ENCODE measurements at regions not wholly inside any gene's neighbourhood (a gene's known extent, or its start where the extent isn't known, plus 50 kb on each side); places are given as distances from the start of the nearest gene placed in this dataset.

DNA sequence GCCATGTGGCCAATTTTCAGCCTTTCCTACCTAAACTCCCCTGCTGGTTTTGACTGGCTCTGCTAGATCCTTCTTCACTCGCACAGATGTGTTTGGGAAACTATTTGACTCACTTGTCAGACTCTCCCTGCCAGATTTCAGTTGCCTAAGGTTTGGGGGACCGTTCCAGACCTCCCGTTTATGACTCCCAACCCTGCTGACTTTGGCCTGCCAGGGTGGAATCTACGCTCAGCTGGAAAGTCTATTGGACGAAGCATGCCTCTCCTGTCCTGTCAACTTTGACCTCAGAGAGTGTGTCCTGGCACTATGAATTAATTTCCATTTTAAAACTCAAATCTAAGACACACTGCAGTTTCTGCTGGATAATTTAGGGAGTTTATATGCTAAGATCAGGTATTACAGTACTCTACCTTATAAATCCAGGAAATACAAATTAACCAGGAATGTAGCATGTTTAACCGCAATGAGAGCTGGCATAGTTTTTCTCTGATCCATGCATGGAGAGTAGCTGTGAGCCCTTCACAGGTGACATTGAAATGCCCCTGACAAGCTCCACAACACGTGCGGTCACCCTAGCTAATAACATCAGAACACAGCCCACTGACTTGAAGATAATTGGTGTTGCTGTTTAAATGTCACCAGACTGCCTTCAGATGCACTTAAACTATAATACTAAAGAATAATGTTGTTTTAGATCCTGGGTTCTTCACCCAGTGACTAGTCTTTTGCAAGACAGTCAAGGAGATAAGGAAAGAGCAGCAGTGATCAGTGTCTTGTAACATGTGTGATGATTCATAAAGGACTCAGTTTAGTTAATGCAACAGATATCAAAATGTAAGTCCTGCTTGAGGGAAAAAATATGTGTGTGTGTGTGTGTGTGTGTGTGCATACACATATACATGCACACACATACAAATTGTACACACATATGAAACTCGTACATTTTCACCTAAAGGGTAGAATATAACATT, 223.0 kb upstream of the MCTP2 start:
- no peak overlapping the region for H3K4me3 Mint-ChIP-seq
- peaks cover 6% of the 10 kb centered on the region for H3K4me1 Mint-ChIP-seq (ENCODE audit: low read depth)
- H3K27me3 Mint-ChIP-seq (ENCODE audit: low read depth): no peaks in the 10 kb centered on the region
- H3K36me3 Mint-ChIP-seq (ENCODE audit: insufficient read depth in 2 of 2): no peaks in the 10 kb centered on the region
- DNase-seq (no peak), ATAC-seq (replicated peaks in 1 of 2) (no peak)
- no peak overlapping the region for H3K27ac Mint-ChIP-seq
- H3K9me3 Mint-ChIP-seq: peaks cover 0 to 3% of the 10 kb centered on the region in 2 donors

DNA sequence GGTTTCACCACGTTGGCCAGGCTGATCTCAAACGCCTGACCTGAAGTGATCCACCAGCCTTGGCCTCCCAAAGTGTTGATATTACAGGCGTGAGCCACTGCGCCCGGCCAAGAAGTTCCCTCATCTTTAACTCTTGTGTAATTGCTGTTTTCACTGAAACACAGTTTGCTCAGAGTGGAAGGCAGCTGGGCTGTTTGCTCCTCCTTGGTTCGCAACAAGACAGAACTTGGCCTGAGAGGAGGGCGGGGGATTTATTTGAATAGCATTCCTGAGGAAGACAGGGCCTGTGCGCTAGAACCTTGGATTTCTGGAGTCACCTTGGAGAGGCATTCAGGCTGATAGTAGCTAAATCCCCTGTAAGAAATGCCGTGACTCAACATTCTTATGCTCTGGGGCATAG, 226.7 kb upstream of the MCTP2 start:
- DNase-seq: no peak
- peaks cover 0 to 3% of the 10 kb centered on the region in 2 donors for H3K9me3 Mint-ChIP-seq
- no peaks in the 10 kb centered on the region for H3K27me3 Mint-ChIP-seq (ENCODE audit: low read depth)
- no peaks in the 10 kb centered on the region for H3K4me1 Mint-ChIP-seq (ENCODE audit: low read depth)
- no peak for ATAC-seq (replicated peaks in 1 of 2)
- H3K27ac Mint-ChIP-seq: no peak overlapping the region
- H3K4me3 Mint-ChIP-seq: no peak overlapping the region
- no peaks in the 10 kb centered on the region for H3K36me3 Mint-ChIP-seq (ENCODE audit: insufficient read depth in 2 of 2)

DNA sequence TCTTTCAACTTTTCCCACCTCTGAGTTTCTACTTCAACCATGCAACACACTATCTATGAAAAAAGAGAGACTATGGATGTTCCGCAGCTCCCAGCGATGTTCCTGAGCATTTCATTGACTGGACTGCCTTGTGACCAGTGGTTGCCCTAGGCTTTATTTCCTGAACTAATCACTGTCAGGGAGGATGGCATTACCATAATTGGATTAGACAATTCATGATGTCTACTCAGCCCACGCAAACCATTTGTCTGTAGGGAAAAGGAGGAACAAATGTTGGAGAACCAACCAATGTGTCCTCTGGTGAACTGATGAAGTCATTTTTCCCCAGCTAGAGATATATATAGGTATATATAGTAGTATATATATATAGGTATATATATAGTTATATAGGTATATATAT, 229.3 kb upstream of the MCTP2 start:
- Mint-ChIP-seq H3K27me3 (ENCODE audit: low read depth) (no peaks in the 10 kb centered on the region), H3K4me1 (ENCODE audit: low read depth) (no peaks in the 10 kb centered on the region), H3K27ac (no peak overlapping the region), H3K4me3 (no peak overlapping the region), H3K9me3 (peaks cover 0 to 3% of the 10 kb centered on the region in 2 donors), H3K36me3 (ENCODE audit: insufficient read depth in 2 of 2) (no peaks in the 10 kb centered on the region)
- ATAC-seq (replicated peaks in 1 of 2) (no peak), DNase-seq (no peak)

DNA sequence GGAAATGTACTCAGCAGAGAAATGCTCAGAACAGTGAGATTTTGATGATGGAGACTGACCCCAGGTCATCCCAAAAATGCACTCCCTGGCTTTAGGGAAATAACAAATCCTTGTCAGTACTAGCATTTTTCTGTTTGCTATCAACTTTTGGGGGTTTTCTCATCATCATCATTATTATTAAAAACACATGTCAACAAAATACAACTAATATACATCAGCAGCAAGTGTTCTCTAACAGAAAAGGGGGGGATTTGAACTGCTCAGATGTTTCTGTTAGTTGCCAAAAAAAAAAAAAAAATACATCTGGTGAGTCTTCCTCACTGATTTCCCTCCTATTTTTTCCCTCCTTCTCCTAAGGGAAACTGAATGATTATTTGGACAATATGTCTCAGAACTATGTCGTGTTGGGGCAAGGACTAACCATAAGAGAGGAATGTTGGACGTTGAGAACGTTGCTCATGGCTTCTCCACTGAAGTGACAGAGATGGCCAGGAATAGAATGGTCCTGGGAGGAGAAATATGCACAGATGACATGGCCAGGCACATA, 230.0 kb upstream of the MCTP2 start:
- no peak overlapping the region for H3K4me3 Mint-ChIP-seq
- ATAC-seq (replicated peaks in 1 of 2) (no peak), DNase-seq (no peak)
- H3K27me3 Mint-ChIP-seq (ENCODE audit: low read depth): no peaks in the 10 kb centered on the region
- no peaks in the 10 kb centered on the region for H3K4me1 Mint-ChIP-seq (ENCODE audit: low read depth)
- no peaks in the 10 kb centered on the region for H3K36me3 Mint-ChIP-seq (ENCODE audit: insufficient read depth in 2 of 2)
- H3K9me3 Mint-ChIP-seq: peaks cover 0 to 3% of the 10 kb centered on the region in 2 donors
- no peak overlapping the region for H3K27ac Mint-ChIP-seq

DNA sequence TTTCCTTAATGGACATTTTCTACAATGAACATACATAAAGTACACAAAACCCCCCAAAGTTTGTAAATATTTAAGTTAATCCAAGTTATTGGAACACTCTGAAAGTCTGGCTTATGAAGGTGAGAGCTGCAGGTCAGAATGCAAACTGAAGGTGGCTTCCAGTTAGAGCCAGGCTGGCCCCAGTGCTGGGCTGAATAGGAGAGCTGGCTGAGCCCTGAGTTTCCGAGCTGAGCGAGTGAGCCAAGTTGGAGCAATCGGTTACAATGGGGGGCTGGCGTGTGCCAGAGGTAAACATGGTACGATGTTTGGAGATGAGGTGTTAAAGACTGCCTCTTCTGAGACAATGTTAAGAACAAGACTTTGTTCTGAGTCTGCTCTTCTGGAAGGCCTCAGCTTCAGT, 230.8 kb upstream of the MCTP2 start:
- Mint-ChIP-seq H3K4me1 (ENCODE audit: low read depth) (no peaks in the 10 kb centered on the region), H3K27ac (no peak overlapping the region), H3K4me3 (no peak overlapping the region), H3K9me3 (no peaks in the 10 kb centered on the region), H3K27me3 (ENCODE audit: low read depth) (no peaks in the 10 kb centered on the region), H3K36me3 (ENCODE audit: insufficient read depth in 2 of 2) (no peaks in the 10 kb centered on the region)
- DNase-seq (no peak), ATAC-seq (replicated peaks in 1 of 2) (no peak)

DNA sequence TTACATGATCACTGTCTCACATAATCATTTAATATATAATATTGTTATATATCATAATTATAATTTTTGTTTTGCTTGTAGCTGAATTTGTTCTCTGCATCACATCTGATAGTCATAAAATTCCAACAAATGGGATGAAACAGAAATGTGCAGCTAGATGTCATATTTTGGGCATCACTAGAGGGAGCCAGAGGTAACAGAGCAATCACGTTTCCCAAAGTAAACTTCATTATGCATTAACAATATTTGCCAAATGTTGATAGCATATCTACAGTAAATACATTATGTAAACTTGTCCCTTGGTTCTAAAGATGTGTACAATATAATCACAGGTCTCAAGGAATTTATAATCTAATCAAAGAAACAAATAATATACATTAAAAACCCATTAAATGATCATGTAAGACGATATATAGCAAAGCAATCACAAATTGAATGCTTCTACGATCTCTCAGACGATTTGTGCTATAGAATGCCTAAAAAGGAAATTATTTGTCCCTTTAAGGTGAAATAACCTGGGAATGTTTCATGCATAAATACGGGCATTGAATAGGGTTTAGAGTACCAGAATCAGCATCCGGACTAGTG, 234.2 kb upstream of the MCTP2 start:
- Mint-ChIP-seq H3K27me3 (ENCODE audit: low read depth) (no peaks in the 10 kb centered on the region), H3K27ac (no peak overlapping the region), H3K36me3 (ENCODE audit: insufficient read depth in 2 of 2) (no peaks in the 10 kb centered on the region), H3K9me3 (no peaks in the 10 kb centered on the region), H3K4me3 (no peak overlapping the region), H3K4me1 (ENCODE audit: low read depth) (no peaks in the 10 kb centered on the region)
- DNase-seq (no peak), ATAC-seq (replicated peaks in 1 of 2) (no peak)

DNA sequence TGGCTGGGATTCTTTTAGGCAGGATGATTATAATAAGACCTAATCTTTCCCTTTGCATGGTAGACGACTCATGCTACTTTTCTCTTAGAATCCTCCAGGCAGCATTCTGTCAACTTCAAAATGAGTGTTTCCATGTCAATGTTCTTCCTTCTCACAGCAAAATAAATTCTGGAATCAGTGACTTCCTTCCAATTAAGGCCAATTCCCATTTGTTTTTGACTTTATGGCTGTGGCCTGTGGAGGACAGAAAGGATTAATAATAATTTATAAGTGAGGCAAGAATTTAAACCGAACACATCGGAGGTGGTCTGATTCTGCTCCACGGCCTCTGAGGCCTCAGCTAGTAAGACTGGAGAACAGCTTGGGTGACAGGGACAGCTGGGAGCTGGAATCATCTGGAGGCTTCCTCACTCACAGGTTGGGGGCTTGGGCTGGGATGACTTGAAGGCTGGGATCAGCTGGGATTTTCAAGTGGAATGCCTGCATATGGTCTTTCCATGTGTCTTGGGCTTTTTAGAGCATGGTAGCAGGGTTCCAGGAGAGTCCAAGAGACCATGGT, 241.8 kb upstream of the MCTP2 start:
- Mint-ChIP-seq H3K4me1 (ENCODE audit: low read depth) (peaks cover 13% of the 10 kb centered on the region), H3K27ac (no peak overlapping the region)

DNA sequence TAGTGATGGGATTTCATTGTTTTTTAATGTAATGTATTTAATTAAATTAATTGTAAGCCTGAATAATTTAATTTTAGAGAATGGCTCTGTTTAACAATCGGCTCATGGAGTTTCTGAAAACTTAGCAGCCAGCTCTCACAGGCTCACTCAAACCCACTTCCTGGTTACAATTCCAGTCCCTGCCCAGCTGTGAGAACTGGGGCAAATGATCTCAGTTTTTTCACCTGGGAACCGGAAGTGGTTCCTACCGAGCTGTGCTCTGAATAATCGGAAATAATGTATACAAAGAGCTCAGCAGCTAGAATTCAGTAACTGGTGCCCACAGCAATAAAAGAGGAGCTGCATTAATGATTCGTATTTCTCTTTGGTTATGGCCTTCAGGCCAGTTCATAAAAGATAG, 244.3 kb upstream of the MCTP2 start:
- ATAC-seq (replicated peaks in 1 of 2): peak; percentile 72 to 89
- Mint-ChIP-seq H3K4me1 (ENCODE audit: low read depth) (peaks cover 13% of the 10 kb centered on the region), H3K36me3 (ENCODE audit: insufficient read depth in 2 of 2) (no peaks in the 10 kb centered on the region), H3K27ac (peak overlapping the region; percentile 17), H3K9me3 (no peaks in the 10 kb centered on the region), H3K4me3 (peak overlapping the region in 1 of 2 donors; percentile 26), H3K27me3 (ENCODE audit: low read depth) (no peaks in the 10 kb centered on the region)
- peak; percentile 23 to 52 for DNase-seq

More for the DNA sequence above, 241.8 kb upstream of the MCTP2 start:
- Mint-ChIP-seq H3K27me3 (ENCODE audit: low read depth) (no peaks in the 10 kb centered on the region), H3K4me3 (no peak overlapping the region), H3K9me3 (no peaks in the 10 kb centered on the region), H3K36me3 (ENCODE audit: insufficient read depth in 2 of 2) (no peaks in the 10 kb centered on the region)
- ATAC-seq (replicated peaks in 1 of 2) (no peak), DNase-seq (no peak)

DNA sequence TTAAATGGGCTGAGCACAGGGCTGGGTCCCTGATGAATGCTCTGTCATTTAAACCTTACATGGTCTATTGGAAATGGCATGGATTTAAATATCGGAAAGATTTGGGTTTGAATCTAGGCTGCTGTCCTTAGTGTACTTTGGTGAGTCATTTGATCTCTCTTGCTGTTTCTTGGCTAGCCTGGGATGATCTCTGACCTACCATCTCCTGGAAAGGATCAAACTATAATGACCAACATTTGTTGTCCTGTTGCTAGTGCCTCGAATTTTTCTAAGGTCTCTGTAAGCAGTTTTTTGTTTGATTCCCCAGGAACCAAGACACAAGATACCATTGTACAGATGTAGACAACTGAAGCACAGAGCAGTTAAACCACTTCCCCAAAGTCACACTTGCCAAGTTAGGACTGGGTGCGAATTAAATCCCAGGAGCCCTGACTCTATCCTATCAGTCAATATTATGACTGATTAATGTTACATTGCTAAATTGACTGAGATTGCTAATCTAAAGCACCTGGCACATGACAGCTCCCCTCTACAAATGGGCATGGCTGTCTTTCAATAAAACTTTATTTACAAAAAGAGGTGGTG, 244.9 kb upstream of the MCTP2 start:
- H3K9me3 Mint-ChIP-seq: no peaks in the 10 kb centered on the region
- DNase-seq: no peak
- H3K27me3 Mint-ChIP-seq (ENCODE audit: low read depth): no peaks in the 10 kb centered on the region
- H3K4me3 Mint-ChIP-seq: no peak overlapping the region
- no peaks in the 10 kb centered on the region for H3K36me3 Mint-ChIP-seq (ENCODE audit: insufficient read depth in 2 of 2)
- peak overlapping the region; percentile 31 for H3K27ac Mint-ChIP-seq
- H3K4me1 Mint-ChIP-seq (ENCODE audit: low read depth): peaks cover 13% of the 10 kb centered on the region
- no peak for ATAC-seq (replicated peaks in 1 of 2)

DNA sequence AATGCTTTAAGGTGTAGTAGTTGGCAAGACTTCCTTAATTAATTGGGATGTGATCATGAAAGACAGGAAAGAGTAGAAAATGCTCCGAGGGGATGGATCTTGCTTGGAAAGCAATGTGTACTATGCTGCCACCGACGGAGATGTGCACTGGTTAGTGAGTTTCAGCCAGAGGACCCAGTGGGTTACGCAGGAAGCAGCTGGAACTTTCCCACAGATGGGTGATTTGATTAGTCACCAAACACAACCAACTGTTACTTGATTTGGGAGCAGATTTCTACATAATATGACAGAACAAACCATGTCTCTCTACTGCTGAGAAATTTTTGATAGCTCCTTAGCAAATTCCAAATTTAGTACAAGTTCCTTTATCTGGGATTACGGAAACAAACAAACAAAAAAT, 245.4 kb upstream of the MCTP2 start:
- peaks cover 13% of the 10 kb centered on the region for H3K4me1 Mint-ChIP-seq (ENCODE audit: low read depth)
- no peak for DNase-seq
- no peaks in the 10 kb centered on the region for H3K27me3 Mint-ChIP-seq (ENCODE audit: low read depth)
- no peaks in the 10 kb centered on the region for H3K36me3 Mint-ChIP-seq (ENCODE audit: insufficient read depth in 2 of 2)
- no peak overlapping the region for H3K27ac Mint-ChIP-seq
- no peak for ATAC-seq (replicated peaks in 1 of 2)
- no peak overlapping the region for H3K4me3 Mint-ChIP-seq
- no peaks in the 10 kb centered on the region for H3K9me3 Mint-ChIP-seq

DNA sequence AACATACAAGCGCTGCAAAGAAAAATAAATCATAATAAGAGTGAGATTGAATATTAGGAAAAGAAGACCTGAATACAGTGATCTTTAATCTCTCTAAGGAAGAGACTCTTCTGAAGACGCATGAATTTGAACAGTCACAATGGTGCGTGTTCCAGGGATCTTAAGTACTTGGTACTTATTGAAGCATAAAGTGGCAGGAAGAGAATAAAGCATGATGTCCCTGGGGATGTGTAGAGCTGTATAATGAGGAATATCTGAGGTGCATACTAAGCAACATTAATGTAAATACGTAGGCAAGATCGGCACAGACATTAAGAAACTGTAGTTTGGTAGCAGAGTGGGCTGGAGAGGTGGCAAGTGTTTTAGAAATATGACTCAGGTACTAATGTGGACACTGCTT, 246.2 kb upstream of the MCTP2 start:
- DNase-seq (no peak), ATAC-seq (replicated peaks in 1 of 2) (no peak)
- H3K27me3 Mint-ChIP-seq (ENCODE audit: low read depth): no peaks in the 10 kb centered on the region
- H3K27ac Mint-ChIP-seq: no peak overlapping the region
- H3K4me3 Mint-ChIP-seq: no peak overlapping the region
- no peaks in the 10 kb centered on the region for H3K36me3 Mint-ChIP-seq (ENCODE audit: insufficient read depth in 2 of 2)
- peaks cover 13% of the 10 kb centered on the region for H3K4me1 Mint-ChIP-seq (ENCODE audit: low read depth)
- no peaks in the 10 kb centered on the region for H3K9me3 Mint-ChIP-seq

DNA sequence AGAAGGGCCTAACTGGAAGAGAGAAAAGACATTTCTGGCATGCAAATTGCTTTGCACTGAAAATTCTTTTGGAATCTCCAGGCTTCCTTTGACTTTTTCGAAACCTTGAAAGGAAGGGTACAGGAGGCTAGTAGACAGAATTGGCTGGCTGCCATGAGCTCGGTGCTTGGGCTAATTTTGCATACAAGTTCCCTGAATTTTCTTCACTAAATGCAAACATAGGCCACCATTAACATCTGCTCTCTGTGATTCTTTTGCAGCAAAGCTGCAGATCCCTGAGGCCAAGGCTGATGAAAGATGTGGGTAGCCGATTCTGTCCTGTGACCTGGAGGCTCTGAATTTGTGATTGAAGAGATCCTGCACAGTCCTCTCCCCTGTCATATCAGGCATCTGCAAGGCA, 247.8 kb upstream of the MCTP2 start:
- Mint-ChIP-seq H3K9me3 (no peaks in the 10 kb centered on the region), H3K4me1 (ENCODE audit: low read depth) (peaks cover 13% of the 10 kb centered on the region), H3K27me3 (ENCODE audit: low read depth) (no peaks in the 10 kb centered on the region), H3K4me3 (no peak overlapping the region), H3K27ac (no peak overlapping the region), H3K36me3 (ENCODE audit: insufficient read depth in 2 of 2) (no peaks in the 10 kb centered on the region)
- DNase-seq (no peak), ATAC-seq (replicated peaks in 1 of 2) (no peak)

DNA sequence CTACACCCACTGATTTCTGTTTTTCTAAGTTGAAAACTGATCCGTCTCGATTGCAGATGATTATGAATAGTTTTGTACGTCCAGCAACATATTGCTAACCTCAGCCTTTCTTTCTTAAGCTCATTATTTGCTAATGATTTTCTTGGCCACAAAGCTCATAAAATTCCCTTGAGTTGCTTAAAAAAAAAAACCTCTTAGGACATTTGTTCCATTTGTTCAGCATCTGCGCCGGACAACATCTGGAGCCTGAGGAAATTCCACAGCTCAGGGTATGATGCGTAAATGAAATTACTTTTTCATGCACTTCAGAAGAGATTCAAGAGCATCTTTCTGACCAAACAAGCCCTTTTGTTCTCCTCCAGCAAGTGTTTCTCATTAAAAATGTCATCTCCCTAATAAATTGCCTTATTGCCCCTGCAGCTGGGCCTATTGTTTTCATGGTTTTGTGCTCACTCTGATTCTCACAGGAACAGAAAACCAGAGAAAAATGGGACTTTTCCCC, 249.1 kb upstream of the MCTP2 start:
- H3K27me3 Mint-ChIP-seq (ENCODE audit: low read depth): no peaks in the 10 kb centered on the region
- H3K9me3 Mint-ChIP-seq: no peaks in the 10 kb centered on the region
- DNase-seq (no peak), ATAC-seq (replicated peaks in 1 of 2) (no peak)
- peaks cover 7% of the 10 kb centered on the region for H3K4me1 Mint-ChIP-seq (ENCODE audit: low read depth)
- no peaks in the 10 kb centered on the region for H3K36me3 Mint-ChIP-seq (ENCODE audit: insufficient read depth in 2 of 2)
- no peak overlapping the region for H3K4me3 Mint-ChIP-seq
- no peak overlapping the region for H3K27ac Mint-ChIP-seq
